SU-DHL-6 (cell line): ENCODE measurements at regions not wholly inside any gene's neighbourhood (a gene's known extent, or its start where the extent isn't known, plus 50 kb on each side); places are given as distances from the start of the nearest gene placed in this dataset.

Source experiments
- EZH2phosphoT487 ChIP-seq: fragments of 200-600 bp; sonication (generic), shearing (Covaris generic); conservative IDR thresholded peaks from 2 replicates; pipeline ENCODE4 v1.6.1; 2018; ENCODE audit warnings: mild to moderate bottlenecking, antibody characterized with exemption, low read length, moderate library complexity, mixed read lengths
- TF ChIP-seq, protein P1 (sequence below): fragments of 200-600 bp; sonication (generic); IDR thresholded peaks from one replicate; pipeline ENCODE4 v1.5.1; 2017; ENCODE audit warnings: antibody characterized with exemption, mild to moderate bottlenecking, low read length, moderate library complexity; ENCODE audit not compliant: insufficient read depth, poor library complexity, severe bottlenecking

DNA sequence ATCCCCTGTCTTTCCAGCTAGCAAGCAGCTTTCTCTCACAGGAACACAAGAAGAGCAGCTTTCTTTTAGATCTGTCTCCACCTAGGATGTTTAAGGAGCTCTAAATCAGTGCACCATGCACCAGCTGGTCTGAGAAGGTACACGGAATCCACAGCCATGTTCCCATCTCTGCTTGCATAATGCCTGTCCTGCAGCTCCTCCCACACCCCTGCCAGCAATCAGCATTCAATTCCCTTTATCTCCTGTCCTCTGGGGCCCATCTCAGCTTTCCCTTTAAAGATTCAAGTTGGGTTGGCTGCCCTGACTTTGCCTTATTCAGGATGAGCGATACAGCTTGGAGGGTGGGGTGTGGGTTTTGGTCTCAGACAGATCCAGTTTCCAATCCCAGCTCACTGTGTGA is 826.3 kb downstream of the BCL11B start:
- TF ChIP-seq, protein P1, sequence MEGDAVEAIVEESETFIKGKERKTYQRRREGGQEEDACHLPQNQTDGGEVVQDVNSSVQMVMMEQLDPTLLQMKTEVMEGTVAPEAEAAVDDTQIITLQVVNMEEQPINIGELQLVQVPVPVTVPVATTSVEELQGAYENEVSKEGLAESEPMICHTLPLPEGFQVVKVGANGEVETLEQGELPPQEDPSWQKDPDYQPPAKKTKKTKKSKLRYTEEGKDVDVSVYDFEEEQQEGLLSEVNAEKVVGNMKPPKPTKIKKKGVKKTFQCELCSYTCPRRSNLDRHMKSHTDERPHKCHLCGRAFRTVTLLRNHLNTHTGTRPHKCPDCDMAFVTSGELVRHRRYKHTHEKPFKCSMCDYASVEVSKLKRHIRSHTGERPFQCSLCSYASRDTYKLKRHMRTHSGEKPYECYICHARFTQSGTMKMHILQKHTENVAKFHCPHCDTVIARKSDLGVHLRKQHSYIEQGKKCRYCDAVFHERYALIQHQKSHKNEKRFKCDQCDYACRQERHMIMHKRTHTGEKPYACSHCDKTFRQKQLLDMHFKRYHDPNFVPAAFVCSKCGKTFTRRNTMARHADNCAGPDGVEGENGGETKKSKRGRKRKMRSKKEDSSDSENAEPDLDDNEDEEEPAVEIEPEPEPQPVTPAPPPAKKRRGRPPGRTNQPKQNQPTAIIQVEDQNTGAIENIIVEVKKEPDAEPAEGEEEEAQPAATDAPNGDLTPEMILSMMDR, result no peak
- no peak for TF ChIP-seq EZH2phosphoT487
